ENCODE measurements at regions not wholly inside any gene's neighbourhood (a gene's known extent, or its start where the extent isn't known, plus 50 kb on each side); places are given as distances from the start of the nearest gene placed in this dataset.

GRCh38 chr4:180973894-180974293, 1269.3 kb upstream of the TENM3 start:
- Histone ChIP-seq H3K36me3 (ENCODE audit: control insufficient read depth, insufficient read depth, low read length) (no peaks in the 10 kb centered on the region), H4K5ac (ENCODE audit: low read depth, low read length) (no peak overlapping the region), H3K9ac (ENCODE audit: low read depth, low read length) (no peak overlapping the region), H3K4me2 (ENCODE audit: low read depth, low read length) (no peak overlapping the region), H3K4me1 (ENCODE audit: control insufficient read depth, insufficient read depth, low read length) (no peaks in the 10 kb centered on the region), H4K20me1 (ENCODE audit: insufficient read depth, low read length) (no peaks in the 10 kb centered on the region), H3K79me1 (ENCODE audit: low read depth in 1 of 2, low read length in 2 of 2) (no peaks in the 10 kb centered on the region), H4K91ac (ENCODE audit: insufficient read depth, low read depth, low read length) (no peak overlapping the region), H3K56ac (ENCODE audit: extremely low read depth, insufficient read depth, low read length) (no peak overlapping the region), H3K9me1 (ENCODE audit: insufficient read depth, low read length) (no peaks in the 10 kb centered on the region), H2AK9ac (replicated peaks; ENCODE audit: low read depth, low read length, poor library complexity) (no peak overlapping the region), H3K4me3 (ENCODE audit: insufficient read depth, low read depth, low read length) (no peak overlapping the region), H2BK15ac (ENCODE audit: low read depth, low read length) (no peak overlapping the region), H3K23ac (ENCODE audit: low read depth, low read length) (no peak overlapping the region), H2BK5ac (ENCODE audit: low read depth, low read length, poor library complexity, severe bottlenecking) (no peak overlapping the region), H2BK120ac (ENCODE audit: low read depth, low read length) (no peak overlapping the region), H3K9me3 (ENCODE audit: control insufficient read depth, insufficient read depth, low read length) (no peaks in the 10 kb centered on the region), H2BK20ac (ENCODE audit: low read depth, low read length) (no peak overlapping the region), H3K4ac (ENCODE audit: low read depth, low read length) (no peak overlapping the region), H3K27me3 (ENCODE audit: control insufficient read depth, insufficient read depth, low read length) (no peaks in the 10 kb centered on the region), H2AK5ac (ENCODE audit: low read depth, low read length) (no peak overlapping the region), H2AFZ (replicated peaks; ENCODE audit: low read length, poor library complexity) (no peak overlapping the region), H4K8ac (ENCODE audit: low read depth in 2 of 2, low read length in 2 of 2) (no peak overlapping the region), H3K27ac (ENCODE audit: insufficient read depth, low read length) (no peak overlapping the region), H3K14ac (replicated peaks; ENCODE audit: low read depth, low read length) (no peak overlapping the region), H3K18ac (ENCODE audit: low read depth, low read length) (no peak overlapping the region)
- ChIA-PET POLR2A (ENCODE audit: unreplicated experiment) (no interaction called here), CTCF (no interaction called here)
- DNase-seq: no peak
- in situ Hi-C loops (cut with MboI; ENCODE audit: low sequenced_read_pairs) (no loop called here), intact Hi-C loops (cut with micrococcal nuclease) (no loop called here), dilution Hi-C loops (cut with HindIII; ENCODE audit: low sequenced_read_pairs, unreplicated experiment) (loop anchor here (25.0 kb wide), 1 partner anchor 312 kb away; no protein-coding TSS in a partner anchor)
- TF ChIP-seq USF2 (IDR thresholded peaks at IDR 0.05; ENCODE audit: low read depth, low read length): no peak
- no peak for TF ChIP-seq FOS (IDR thresholded peaks at IDR 0.05; ENCODE audit: low read depth, low read length)
- no peak for TF ChIP-seq CHD1 (IDR thresholded peaks at IDR 0.05; ENCODE audit: low read depth, low read length)
- no peak for TF ChIP-seq MAZ (IDR thresholded peaks at IDR 0.05; ENCODE audit: borderline replicate concordance, low read depth, low read length)
- no peak for TF ChIP-seq SMC3 (IDR thresholded peaks at IDR 0.05; ENCODE audit: low read depth, low read length)
- no peak for TF ChIP-seq RAD21 (IDR thresholded peaks at IDR 0.05; ENCODE audit: low read length)
- no peak for TF ChIP-seq CTCF (conservative IDR thresholded peaks at IDR 0.05; ENCODE audit: low read depth, low read length)
- TF ChIP-seq RFX5 (IDR thresholded peaks at IDR 0.05; ENCODE audit: low read depth, low read length): no peak
- no peak for TF ChIP-seq MAFK (IDR thresholded peaks at IDR 0.05; ENCODE audit: low read depth, low read length)
- no peak for TF ChIP-seq ELK1 (IDR thresholded peaks at IDR 0.05; ENCODE audit: borderline replicate concordance, low read depth, low read length)
- TF ChIP-seq RCOR1 (IDR thresholded peaks at IDR 0.05; ENCODE audit: insufficient replicate concordance, low read length): no peak
- no peak for TF ChIP-seq BHLHE40 (IDR thresholded peaks at IDR 0.05; ENCODE audit: low read depth, low read length)
- TF ChIP-seq POLR2A (IDR thresholded peaks at IDR 0.05; ENCODE audit: low read depth, low read length): no peak
- no peak for TF ChIP-seq NFE2L2 (IDR thresholded peaks at IDR 0.05; ENCODE audit: low read depth, low read length)
- no peak for TF ChIP-seq CEBPB (IDR thresholded peaks at IDR 0.05; ENCODE audit: low read depth, low read length)
- no peak for TF ChIP-seq MXI1 (IDR thresholded peaks at IDR 0.05; ENCODE audit: borderline replicate concordance, low read depth, low read length)
- WGBS, 2 experiments (ENCODE audit: extremely low coverage in 2 of 2, insufficient read length in 1 of 2): no CpG with 5 or more reads among the region's 4 CpGs
- ATAC-seq (ENCODE audit: low read depth): no peak
- BruUV-seq (replicated peaks): no TSS peak

Data from IMR-90 (cell line).